Natural killer cell treated with Interleukin-12 subunit alpha and Interleukin-12 subunit beta and Interleukin-15 and Interleukin-18, amount 100 ng/mL, for 72 hours (primary cell): ENCODE measurements at regions not wholly inside any gene's neighbourhood (a gene's known extent, or its start where the extent isn't known, plus 50 kb on each side); places are given as distances from the start of the nearest gene placed in this dataset.

Experiments
- ATAC-seq, 2 donors: fragments of 150-1000 bp; cut with Tn5 transposase in 1 of 2; sonication (Bioruptor Pico), chemical (Tn5 transposase) in 1 of 2; 2 replicates each; pipeline ENCODE4 v1.10.0; 2021
- DNase-seq: peaks from one replicate; pipeline ENCODE4 v3.0.0; 2022; ENCODE audit warnings: low spot score
- H3K27ac Mint-ChIP-seq, 2 donors: 1 replicate in 1 of 2; 2 replicates in 1 of 2; pipeline ENCODE4 v1.8.0; 2022; ENCODE audit warnings: mixed read lengths in 2 of 2, mild to moderate bottlenecking in 1 of 2, moderate library complexity in 1 of 2
- H3K27me3 Mint-ChIP-seq, 2 donors: 1 replicate in 1 of 2; 2 replicates in 1 of 2; pipeline ENCODE4 v1.8.0; 2022; ENCODE audit warnings: mixed read lengths in 2 of 2
- H3K36me3 Mint-ChIP-seq: one replicate; pipeline ENCODE4 v1.8.0; 2022; ENCODE audit warnings: mixed read lengths
- H3K4me1 Mint-ChIP-seq, 2 donors: 1 replicate in 1 of 2; 2 replicates in 1 of 2; pipeline ENCODE4 v1.8.0; 2022; ENCODE audit warnings: low read depth in 2 of 2, mixed read lengths in 2 of 2, mild to moderate bottlenecking in 1 of 2
- H3K4me3 Mint-ChIP-seq: one replicate; pipeline ENCODE4 v1.8.0; 2022; ENCODE audit warnings: mixed read lengths
- H3K9me3 Mint-ChIP-seq: 2 replicates; pipeline ENCODE4 v1.8.0; 2022; ENCODE audit warnings: mixed read lengths

DNA sequence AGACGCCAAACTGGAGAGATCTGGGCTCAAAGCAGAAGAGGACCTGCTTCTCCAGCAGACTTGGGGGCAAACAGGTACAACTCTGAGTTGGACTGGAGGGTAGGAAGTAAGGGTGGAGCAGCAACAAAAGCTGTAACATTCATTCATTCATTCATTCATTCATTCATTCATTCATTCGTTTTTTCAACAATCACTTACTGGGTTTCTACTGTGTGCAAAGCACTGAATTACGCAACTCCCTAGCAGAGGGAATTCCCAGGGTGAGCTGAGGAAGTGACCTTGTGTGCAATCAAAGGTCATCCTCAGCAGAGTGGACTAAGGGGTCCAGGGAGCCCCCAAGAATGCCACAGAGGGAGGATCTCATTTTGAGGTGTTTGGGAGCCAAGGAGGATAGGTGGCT is 231.1 kb upstream of the SDK2 start:
- ATAC-seq, result peak in 1 of 2 donors; percentile 61
- no peaks in the 10 kb centered on the region for H3K9me3 Mint-ChIP-seq
- peak; percentile 73 for DNase-seq
- H3K27me3 Mint-ChIP-seq, result peaks cover 0 to 3% of the 10 kb centered on the region in 2 donors
- H3K4me3 Mint-ChIP-seq, result peak overlapping the region; percentile 2
- peaks cover 18 to 30% of the 10 kb centered on the region in 2 donors for H3K4me1 Mint-ChIP-seq
- H3K27ac Mint-ChIP-seq, result peak overlapping the region in 1 of 2 donors; percentile 53
- H3K36me3 Mint-ChIP-seq, result no peaks in the 10 kb centered on the region

- Mint-ChIP-seq H3K27me3 (peaks cover 0 to 7% of the 10 kb centered on the region in 2 donors), H3K36me3 (no peaks in the 10 kb centered on the region), H3K4me1 (peaks cover 18 to 25% of the 10 kb centered on the region in 2 donors), H3K4me3 (no peak overlapping the region), H3K9me3 (no peaks in the 10 kb centered on the region), H3K27ac (peak overlapping the region in 1 of 2 donors; percentile 39)
- no peak for ATAC-seq
- DNase-seq, result no peak
These were observed 233.7 kb upstream of the SDK2 start for GRCh38 chr17:73877962-73878361.

DNA sequence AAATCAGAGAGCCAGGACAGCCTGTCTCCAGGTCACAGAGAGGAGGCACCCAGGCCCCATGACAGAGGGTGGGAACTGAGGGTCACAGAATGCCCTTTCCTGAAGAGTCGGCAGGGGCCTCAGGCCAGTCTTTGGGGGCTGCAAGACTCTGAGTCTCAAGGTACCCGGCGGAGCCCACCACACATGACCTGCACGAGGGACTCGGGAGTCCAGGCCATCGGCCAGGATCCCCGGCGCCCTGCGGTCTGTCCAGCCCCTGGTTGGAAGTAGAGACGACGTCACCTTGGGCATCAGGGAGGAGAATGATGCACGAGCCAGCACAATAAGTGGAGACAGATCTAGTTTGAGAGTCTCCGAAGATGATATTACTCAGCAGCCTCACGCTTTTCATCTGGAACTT is 234.7 kb upstream of the SDK2 start:
- Mint-ChIP-seq H3K9me3 (no peaks in the 10 kb centered on the region), H3K27me3 (peaks cover 0 to 7% of the 10 kb centered on the region in 2 donors), H3K4me3 (no peak overlapping the region), H3K36me3 (no peaks in the 10 kb centered on the region), H3K4me1 (peaks cover 18 to 21% of the 10 kb centered on the region in 2 donors), H3K27ac (no peak overlapping the region)
- ATAC-seq, result no peak
- DNase-seq, result no peak

DNA sequence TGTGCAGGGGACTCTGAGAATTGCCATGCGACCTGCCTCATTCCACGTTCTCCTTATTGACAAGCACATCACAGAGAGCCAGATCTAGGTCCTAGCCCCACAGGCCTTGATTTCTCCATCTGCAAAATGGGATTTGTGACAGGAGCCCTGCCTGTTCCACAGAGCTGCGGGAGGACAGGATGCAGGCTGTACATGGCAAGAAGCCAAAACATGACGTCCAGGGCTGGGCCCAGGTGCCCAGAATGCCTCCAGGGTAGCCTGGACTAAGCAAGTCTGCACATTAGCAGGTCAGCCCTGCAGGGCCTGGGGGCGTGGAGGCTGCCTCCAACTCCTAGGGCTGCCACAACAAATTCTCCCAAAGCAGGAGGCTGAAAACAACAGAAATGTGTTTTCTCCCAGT is 235.7 kb upstream of the SDK2 start:
- no peak overlapping the region for H3K27ac Mint-ChIP-seq
- no peaks in the 10 kb centered on the region for H3K36me3 Mint-ChIP-seq

GRCh38 chr17:73882590-73882989 is 238.3 kb upstream of the SDK2 start:
- H3K4me3 Mint-ChIP-seq, result no peak overlapping the region
- DNase-seq (no peak), ATAC-seq (no peak)
- H3K27me3 Mint-ChIP-seq, result peaks cover 0 to 15% of the 10 kb centered on the region in 2 donors
- peaks cover 0 to 7% of the 10 kb centered on the region in 2 donors for H3K4me1 Mint-ChIP-seq
- no peaks in the 10 kb centered on the region for H3K9me3 Mint-ChIP-seq
- no peak overlapping the region for H3K27ac Mint-ChIP-seq
- H3K36me3 Mint-ChIP-seq, result no peaks in the 10 kb centered on the region

More for the DNA sequence above, 235.7 kb upstream of the SDK2 start:
- Mint-ChIP-seq H3K4me3 (no peak overlapping the region), H3K4me1 (peaks cover 9 to 12% of the 10 kb centered on the region in 2 donors), H3K9me3 (no peaks in the 10 kb centered on the region), H3K27me3 (peaks cover 0 to 10% of the 10 kb centered on the region in 2 donors)
- ATAC-seq, result no peak
- no peak for DNase-seq

GRCh38 chr17:73883175-73883574 is 238.9 kb upstream of the SDK2 start:
- Mint-ChIP-seq H3K4me1 (peaks cover 0 to 11% of the 10 kb centered on the region in 2 donors), H3K27me3 (peaks cover 0 to 19% of the 10 kb centered on the region in 2 donors), H3K9me3 (no peaks in the 10 kb centered on the region), H3K36me3 (no peaks in the 10 kb centered on the region), H3K4me3 (no peak overlapping the region), H3K27ac (no peak overlapping the region)
- ATAC-seq (no peak), DNase-seq (no peak)

- DNase-seq, result no peak
- H3K4me1 Mint-ChIP-seq, result peaks cover 12 to 31% of the 10 kb centered on the region in 2 donors
- H3K27ac Mint-ChIP-seq, result no peak overlapping the region
- H3K27me3 Mint-ChIP-seq, result peaks cover 0 to 17% of the 10 kb centered on the region in 2 donors
- H3K4me3 Mint-ChIP-seq, result no peak overlapping the region
- H3K9me3 Mint-ChIP-seq, result no peaks in the 10 kb centered on the region
- no peaks in the 10 kb centered on the region for H3K36me3 Mint-ChIP-seq
- no peak for ATAC-seq
These were observed 243.5 kb upstream of the SDK2 start for GRCh38 chr17:73887739-73888138.

DNA sequence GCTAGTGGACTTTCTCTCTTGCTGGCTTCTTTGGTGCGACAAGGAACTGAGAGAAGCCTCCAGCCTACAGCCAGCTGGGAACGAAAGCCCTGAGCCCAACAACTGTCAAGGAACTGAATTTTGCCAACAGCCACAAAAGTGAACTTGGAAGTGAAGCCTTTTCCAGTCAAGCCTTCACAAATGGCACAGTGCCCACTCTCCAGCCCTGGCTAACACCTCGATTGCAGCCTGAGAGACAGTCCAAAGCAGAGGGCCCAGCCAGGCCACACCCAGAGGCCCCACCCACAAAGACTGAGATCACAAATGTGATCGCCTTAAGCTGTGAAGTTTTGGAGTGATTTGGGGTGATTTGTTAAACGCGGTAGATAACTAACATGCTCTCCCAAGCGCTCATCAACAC is 244.6 kb upstream of the SDK2 start:
- Mint-ChIP-seq H3K4me1 (peaks cover 12 to 31% of the 10 kb centered on the region in 2 donors), H3K4me3 (no peak overlapping the region), H3K27ac (no peak overlapping the region), H3K27me3 (peaks cover 0 to 16% of the 10 kb centered on the region in 2 donors), H3K36me3 (no peaks in the 10 kb centered on the region), H3K9me3 (no peaks in the 10 kb centered on the region)
- no peak for ATAC-seq
- no peak for DNase-seq

- H3K36me3 Mint-ChIP-seq, result no peaks in the 10 kb centered on the region
- peak overlapping the region; percentile 8 for H3K4me3 Mint-ChIP-seq
- peak overlapping the region in 1 of 2 donors; percentile 71 for H3K27ac Mint-ChIP-seq
- DNase-seq (no peak), ATAC-seq (peak in 1 of 2 donors; percentile 48)
- peaks cover 0 to 12% of the 10 kb centered on the region in 2 donors for H3K27me3 Mint-ChIP-seq
- peaks cover 12 to 32% of the 10 kb centered on the region in 2 donors for H3K4me1 Mint-ChIP-seq
- no peaks in the 10 kb centered on the region for H3K9me3 Mint-ChIP-seq
These were observed 245.2 kb upstream of the SDK2 start for GRCh38 chr17:73889439-73889838.

DNA sequence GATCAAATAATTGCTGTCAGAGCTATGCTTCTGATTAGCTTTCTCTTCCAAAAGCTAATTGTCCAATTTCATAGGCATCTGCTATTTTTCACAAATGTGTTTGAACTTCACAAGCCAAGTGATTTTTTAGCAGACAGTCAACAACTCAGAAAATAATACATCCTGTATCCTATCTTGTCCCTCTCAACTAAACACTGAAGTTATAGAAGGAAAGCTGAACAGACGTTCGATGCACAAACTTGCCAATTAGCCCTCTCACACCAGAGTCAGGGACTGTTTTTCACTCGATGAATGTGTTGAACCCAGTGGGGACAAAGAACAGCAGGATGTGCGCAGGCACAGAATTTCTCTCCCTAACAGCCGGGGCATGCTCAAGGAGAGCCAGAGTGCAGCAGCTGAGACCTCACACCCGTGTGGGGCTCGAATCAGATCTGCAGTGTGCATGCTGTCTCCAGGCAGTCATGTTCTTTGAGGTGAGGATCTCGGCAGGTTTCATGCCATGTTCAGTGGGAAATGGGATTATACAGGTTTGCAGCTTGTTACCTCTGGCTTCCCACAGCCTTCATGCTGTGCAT is 246.7 kb upstream of the SDK2 start:
- H3K36me3 Mint-ChIP-seq, result no peaks in the 10 kb centered on the region

DNA sequence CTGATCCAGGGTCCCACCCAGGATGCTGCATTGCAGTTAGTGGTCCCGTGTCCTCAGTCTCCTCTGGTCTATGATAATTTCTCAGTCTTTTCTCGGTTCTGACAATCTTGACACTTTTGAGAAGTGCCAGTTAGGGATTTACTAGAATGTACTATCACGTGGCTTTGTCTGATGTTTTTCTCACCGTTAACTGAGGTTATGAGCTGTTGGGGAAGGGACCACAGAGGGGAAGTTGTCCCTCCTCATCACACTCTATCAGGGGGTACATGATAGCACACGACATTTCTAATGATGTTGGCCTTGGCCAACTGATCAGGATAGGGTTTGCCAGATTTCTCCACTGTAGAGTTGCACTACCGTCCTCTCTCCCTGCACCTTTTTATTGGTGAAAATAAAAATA is 250.9 kb upstream of the SDK2 start:
- peak overlapping the region in 1 of 2 donors; percentile 59 for H3K27ac Mint-ChIP-seq
- ATAC-seq, result peak; percentile 66 to 75
- peak overlapping the region; percentile 12 for H3K4me3 Mint-ChIP-seq

More for the DNA sequence above, 246.7 kb upstream of the SDK2 start:
- no peak overlapping the region for H3K27ac Mint-ChIP-seq
- DNase-seq (no peak), ATAC-seq (no peak)
- no peak overlapping the region for H3K4me3 Mint-ChIP-seq
- peaks cover 0 to 12% of the 10 kb centered on the region in 2 donors for H3K27me3 Mint-ChIP-seq
- H3K9me3 Mint-ChIP-seq, result no peaks in the 10 kb centered on the region
- H3K4me1 Mint-ChIP-seq, result peaks cover 24 to 44% of the 10 kb centered on the region in 2 donors

GRCh38 chr17:73896966-73897365 is 252.7 kb upstream of the SDK2 start:
- ATAC-seq (no peak), DNase-seq (no peak)
- Mint-ChIP-seq H3K4me3 (no peak overlapping the region), H3K36me3 (no peaks in the 10 kb centered on the region), H3K27ac (no peak overlapping the region), H3K9me3 (no peaks in the 10 kb centered on the region), H3K4me1 (peaks cover 25 to 33% of the 10 kb centered on the region in 2 donors), H3K27me3 (peaks cover 10 to 11% of the 10 kb centered on the region in 2 donors)

More for the DNA sequence above, 250.9 kb upstream of the SDK2 start:
- Mint-ChIP-seq H3K36me3 (no peaks in the 10 kb centered on the region), H3K9me3 (no peaks in the 10 kb centered on the region), H3K27me3 (peaks cover 9 to 10% of the 10 kb centered on the region in 2 donors), H3K4me1 (peaks cover 13 to 23% of the 10 kb centered on the region in 2 donors)
- no peak for DNase-seq

DNA sequence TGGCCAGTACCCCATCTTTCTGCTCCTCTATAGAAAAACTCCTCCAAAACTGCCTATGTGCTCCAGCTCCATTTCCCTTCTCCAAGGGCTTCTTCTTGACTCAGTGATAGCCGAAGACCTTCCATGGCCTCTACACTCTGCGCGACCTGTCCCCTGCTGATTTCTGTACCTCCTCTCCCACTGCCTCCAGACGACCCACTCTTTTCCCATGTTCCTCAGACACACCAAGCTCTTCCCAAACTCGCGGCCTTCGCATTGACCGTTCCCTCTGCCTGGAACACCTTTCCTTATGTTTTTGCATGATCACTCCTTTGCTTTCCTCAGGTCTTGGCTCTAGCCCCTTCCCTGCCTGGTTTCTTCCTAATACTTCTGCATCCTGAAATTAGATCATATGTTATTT is 255.6 kb upstream of the SDK2 start:
- ATAC-seq (no peak), DNase-seq (no peak)
- Mint-ChIP-seq H3K27ac (no peak overlapping the region), H3K4me3 (no peak overlapping the region), H3K4me1 (peaks cover 26 to 31% of the 10 kb centered on the region in 2 donors), H3K9me3 (no peaks in the 10 kb centered on the region), H3K36me3 (no peaks in the 10 kb centered on the region), H3K27me3 (peaks cover 10 to 13% of the 10 kb centered on the region in 2 donors)

GRCh38 chr17:73900516-73900915 is 256.3 kb upstream of the SDK2 start:
- H3K36me3 Mint-ChIP-seq, result no peaks in the 10 kb centered on the region
- no peak for ATAC-seq
- no peak overlapping the region for H3K27ac Mint-ChIP-seq
- H3K9me3 Mint-ChIP-seq, result no peaks in the 10 kb centered on the region
- peaks cover 19 to 25% of the 10 kb centered on the region in 2 donors for H3K4me1 Mint-ChIP-seq
- H3K27me3 Mint-ChIP-seq, result peaks cover 10 to 13% of the 10 kb centered on the region in 2 donors
- H3K4me3 Mint-ChIP-seq, result no peak overlapping the region
- DNase-seq, result no peak
